ENCODE measurements at regions not wholly inside any gene's neighbourhood (a gene's known extent, or its start where the extent isn't known, plus 50 kb on each side); places are given as distances from the start of the nearest gene placed in this dataset.

DNA sequence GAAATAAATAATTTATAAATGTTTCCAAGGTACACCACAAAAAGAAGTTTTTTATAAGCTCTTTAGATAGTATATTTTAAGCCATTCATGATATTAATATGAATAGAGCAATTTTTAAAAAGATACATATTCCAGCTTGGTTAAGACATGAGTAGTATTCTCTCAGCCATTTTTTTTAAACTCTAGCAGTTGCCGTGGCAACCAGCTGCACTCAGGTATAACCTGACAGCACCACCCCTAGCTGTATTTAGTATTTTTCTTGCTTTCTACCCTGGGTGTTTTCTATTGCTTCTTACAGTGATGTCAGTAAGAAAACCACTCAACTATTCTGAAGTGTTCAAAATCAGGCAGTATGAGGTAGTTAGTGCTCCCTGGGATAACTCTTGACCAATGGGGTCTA is 496.3 kb upstream of the CNTN3 start:
- H3K9me3 ChIP-seq (ENCODE audit: control insufficient read depth in 5 of 5, low read length in 5 of 5), result no peaks in the 10 kb centered on the region
- H3K4me1 ChIP-seq (ENCODE audit: control insufficient read depth in 5 of 5, insufficient read depth in 5 of 5, low read length in 5 of 5), result no peaks in the 10 kb centered on the region
- H3K4me3 ChIP-seq (ENCODE audit: low read depth in 1 of 5, low read length in 5 of 5), result no peak overlapping the region
- no peaks in the 10 kb centered on the region for H3K27me3 ChIP-seq (ENCODE audit: control insufficient read depth in 5 of 5, insufficient read depth in 4 of 5, low read length in 5 of 5)
- no peaks in the 10 kb centered on the region for H3K36me3 ChIP-seq (ENCODE audit: control insufficient read depth in 5 of 5, insufficient read depth in 5 of 5, low read length in 5 of 5)
- no peak overlapping the region for H3K9ac ChIP-seq (ENCODE audit: low read length in 5 of 5)
- H3K27ac ChIP-seq (ENCODE audit: low read depth, low read length), result no peak overlapping the region

DNA sequence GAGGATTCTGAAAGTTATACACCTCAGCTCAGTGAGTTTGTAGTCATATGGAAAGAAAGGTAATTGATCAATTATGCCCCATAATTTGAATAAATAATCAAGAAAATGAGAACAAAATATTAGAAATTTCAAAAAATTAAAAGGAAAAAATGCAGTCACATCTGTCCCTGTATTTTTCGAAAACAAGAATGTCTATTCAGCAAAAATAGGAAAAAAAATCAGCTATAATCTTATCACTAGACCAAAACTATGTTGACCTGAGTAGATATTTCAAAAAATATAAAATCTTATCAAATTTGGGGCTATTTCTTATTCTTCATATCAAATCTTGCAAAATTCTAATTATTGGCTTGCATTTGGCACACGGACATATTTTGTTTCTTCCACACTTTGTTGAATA is 501.2 kb upstream of the CNTN3 start:
- H3K4me3 ChIP-seq (ENCODE audit: low read depth in 1 of 5, low read length in 5 of 5), result no peak overlapping the region
- no peaks in the 10 kb centered on the region for H3K36me3 ChIP-seq (ENCODE audit: control insufficient read depth in 5 of 5, insufficient read depth in 5 of 5, low read length in 5 of 5)
- H3K9ac ChIP-seq (ENCODE audit: low read length in 5 of 5), result no peak overlapping the region
- peaks cover 0 to 6% (median 0%) of the 10 kb centered on the region in 5 donors for H3K9me3 ChIP-seq (ENCODE audit: control insufficient read depth in 5 of 5, low read length in 5 of 5)
- H3K27ac ChIP-seq (ENCODE audit: low read depth, low read length), result no peak overlapping the region
- no peaks in the 10 kb centered on the region for H3K4me1 ChIP-seq (ENCODE audit: control insufficient read depth in 5 of 5, insufficient read depth in 5 of 5, low read length in 5 of 5)
- no peaks in the 10 kb centered on the region for H3K27me3 ChIP-seq (ENCODE audit: control insufficient read depth in 5 of 5, insufficient read depth in 4 of 5, low read length in 5 of 5)

GRCh38 chr3:75118779-75119178 is 504.3 kb upstream of the CNTN3 start:
- no peaks in the 10 kb centered on the region for H3K36me3 ChIP-seq (ENCODE audit: control insufficient read depth in 5 of 5, insufficient read depth in 5 of 5, low read length in 5 of 5)

DNA sequence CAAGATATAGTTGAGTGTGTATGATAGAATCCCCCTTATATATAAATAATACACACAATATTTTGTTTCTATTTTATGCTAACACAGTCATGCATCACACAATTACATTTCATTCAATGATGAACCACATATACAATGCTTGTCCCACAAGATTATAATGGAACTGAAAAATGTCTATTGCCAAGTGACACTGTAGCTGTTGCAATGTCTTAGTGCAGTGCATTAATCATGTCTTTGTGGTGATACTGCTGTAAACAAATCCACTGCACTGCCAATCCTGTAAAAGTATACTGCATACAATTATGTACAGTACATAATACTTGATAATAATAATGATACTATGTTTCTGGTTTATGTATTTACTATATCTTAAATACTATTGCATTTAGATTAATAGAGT is 512.1 kb upstream of the CNTN3 start:
- no peaks in the 10 kb centered on the region for H3K36me3 ChIP-seq (ENCODE audit: control insufficient read depth in 5 of 5, insufficient read depth in 5 of 5, low read length in 5 of 5)

More at GRCh38 chr3:75118779-75119178, 504.3 kb upstream of the CNTN3 start:
- peaks cover 0 to 6% (median 0%) of the 10 kb centered on the region in 5 donors for H3K9me3 ChIP-seq (ENCODE audit: control insufficient read depth in 5 of 5, low read length in 5 of 5)
- H3K27ac ChIP-seq (ENCODE audit: low read depth, low read length), result no peak overlapping the region
- no peaks in the 10 kb centered on the region for H3K27me3 ChIP-seq (ENCODE audit: control insufficient read depth in 5 of 5, insufficient read depth in 4 of 5, low read length in 5 of 5)
- no peaks in the 10 kb centered on the region for H3K4me1 ChIP-seq (ENCODE audit: control insufficient read depth in 5 of 5, insufficient read depth in 5 of 5, low read length in 5 of 5)
- no peak overlapping the region for H3K9ac ChIP-seq (ENCODE audit: low read length in 5 of 5)
- H3K4me3 ChIP-seq (ENCODE audit: low read depth in 1 of 5, low read length in 5 of 5), result no peak overlapping the region

GRCh38 chr3:75129101-75129500 is 514.6 kb upstream of the CNTN3 start:
- H3K4me1 ChIP-seq (ENCODE audit: control insufficient read depth in 5 of 5, insufficient read depth in 5 of 5, low read length in 5 of 5), result no peaks in the 10 kb centered on the region
- H3K27me3 ChIP-seq (ENCODE audit: control insufficient read depth in 5 of 5, insufficient read depth in 4 of 5, low read length in 5 of 5), result no peaks in the 10 kb centered on the region
- H3K27ac ChIP-seq (ENCODE audit: low read depth, low read length), result no peak overlapping the region
- no peak overlapping the region for H3K9ac ChIP-seq (ENCODE audit: low read length in 5 of 5)
- no peaks in the 10 kb centered on the region for H3K36me3 ChIP-seq (ENCODE audit: control insufficient read depth in 5 of 5, insufficient read depth in 5 of 5, low read length in 5 of 5)
- H3K9me3 ChIP-seq (ENCODE audit: control insufficient read depth in 5 of 5, low read length in 5 of 5), result no peaks in the 10 kb centered on the region
- H3K4me3 ChIP-seq (ENCODE audit: low read depth in 1 of 5, low read length in 5 of 5), result no peak overlapping the region

More for the DNA sequence above, 512.1 kb upstream of the CNTN3 start:
- Histone ChIP-seq H3K4me1 (ENCODE audit: control insufficient read depth in 5 of 5, insufficient read depth in 5 of 5, low read length in 5 of 5) (no peaks in the 10 kb centered on the region), H3K4me3 (ENCODE audit: low read depth in 1 of 5, low read length in 5 of 5) (no peak overlapping the region), H3K27ac (ENCODE audit: low read depth, low read length) (no peak overlapping the region), H3K27me3 (ENCODE audit: control insufficient read depth in 5 of 5, insufficient read depth in 4 of 5, low read length in 5 of 5) (no peaks in the 10 kb centered on the region), H3K9me3 (ENCODE audit: control insufficient read depth in 5 of 5, low read length in 5 of 5) (no peaks in the 10 kb centered on the region), H3K9ac (ENCODE audit: low read length in 5 of 5) (no peak overlapping the region)

DNA sequence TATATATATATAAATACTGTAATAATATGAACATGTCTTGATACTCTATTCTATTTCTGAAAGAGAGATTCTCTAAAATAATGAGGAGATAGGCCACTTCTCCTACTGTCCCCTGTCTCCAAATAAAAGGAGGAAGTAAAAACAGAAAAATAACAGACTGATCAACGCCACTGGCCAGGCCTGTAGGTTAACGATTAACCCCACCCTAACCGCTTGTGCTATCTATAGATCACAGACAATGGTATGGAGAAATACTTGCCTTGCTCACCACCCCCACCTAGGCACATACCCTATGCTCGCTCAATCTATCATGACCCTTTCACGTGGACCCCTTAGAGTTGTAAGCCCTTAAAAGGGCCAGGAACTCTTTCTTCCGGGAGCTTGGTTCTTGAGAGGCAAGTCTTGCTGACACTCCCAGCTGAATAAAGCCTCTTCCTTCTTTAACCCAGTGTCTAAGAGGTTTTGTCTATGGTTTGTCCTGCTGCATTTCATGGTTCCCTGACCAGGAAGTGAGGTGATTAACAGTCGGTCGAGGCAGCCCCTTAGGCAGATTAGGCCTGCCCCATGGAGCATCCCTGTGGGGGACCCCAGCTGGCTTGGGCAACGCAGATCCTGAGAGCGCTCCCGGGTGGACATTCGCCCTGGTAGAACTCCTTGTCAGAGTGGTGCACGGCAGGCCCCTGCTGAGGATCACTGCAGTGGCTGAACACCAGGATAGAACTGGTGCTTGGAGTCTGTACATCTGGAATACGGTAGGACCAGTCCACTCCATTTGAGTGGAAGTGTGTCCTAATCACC is 521.8 kb upstream of the CNTN3 start:
- Histone ChIP-seq H3K9me3 (ENCODE audit: control insufficient read depth in 5 of 5, low read length in 5 of 5) (peaks cover 0 to 2% (median 0%) of the 10 kb centered on the region in 5 donors), H3K9ac (ENCODE audit: low read length in 5 of 5) (no peak overlapping the region), H3K4me1 (ENCODE audit: control insufficient read depth in 5 of 5, insufficient read depth in 5 of 5, low read length in 5 of 5) (no peaks in the 10 kb centered on the region), H3K36me3 (ENCODE audit: control insufficient read depth in 5 of 5, insufficient read depth in 5 of 5, low read length in 5 of 5) (no peaks in the 10 kb centered on the region), H3K4me3 (ENCODE audit: low read depth in 1 of 5, low read length in 5 of 5) (no peak overlapping the region), H3K27ac (ENCODE audit: low read depth, low read length) (no peak overlapping the region), H3K27me3 (ENCODE audit: control insufficient read depth in 5 of 5, insufficient read depth in 4 of 5, low read length in 5 of 5) (no peaks in the 10 kb centered on the region)

GRCh38 chr3:75138345-75138744 is 523.9 kb upstream of the CNTN3 start:
- Histone ChIP-seq H3K4me1 (ENCODE audit: control insufficient read depth in 5 of 5, insufficient read depth in 5 of 5, low read length in 5 of 5) (no peaks in the 10 kb centered on the region), H3K4me3 (ENCODE audit: low read depth in 1 of 5, low read length in 5 of 5) (no peak overlapping the region), H3K27me3 (ENCODE audit: control insufficient read depth in 5 of 5, insufficient read depth in 4 of 5, low read length in 5 of 5) (no peaks in the 10 kb centered on the region), H3K27ac (ENCODE audit: low read depth, low read length) (no peak overlapping the region), H3K9ac (ENCODE audit: low read length in 5 of 5) (no peak overlapping the region), H3K9me3 (ENCODE audit: control insufficient read depth in 5 of 5, low read length in 5 of 5) (peaks cover 0 to 2% (median 0%) of the 10 kb centered on the region in 5 donors), H3K36me3 (ENCODE audit: control insufficient read depth in 5 of 5, insufficient read depth in 5 of 5, low read length in 5 of 5) (no peaks in the 10 kb centered on the region)

DNA sequence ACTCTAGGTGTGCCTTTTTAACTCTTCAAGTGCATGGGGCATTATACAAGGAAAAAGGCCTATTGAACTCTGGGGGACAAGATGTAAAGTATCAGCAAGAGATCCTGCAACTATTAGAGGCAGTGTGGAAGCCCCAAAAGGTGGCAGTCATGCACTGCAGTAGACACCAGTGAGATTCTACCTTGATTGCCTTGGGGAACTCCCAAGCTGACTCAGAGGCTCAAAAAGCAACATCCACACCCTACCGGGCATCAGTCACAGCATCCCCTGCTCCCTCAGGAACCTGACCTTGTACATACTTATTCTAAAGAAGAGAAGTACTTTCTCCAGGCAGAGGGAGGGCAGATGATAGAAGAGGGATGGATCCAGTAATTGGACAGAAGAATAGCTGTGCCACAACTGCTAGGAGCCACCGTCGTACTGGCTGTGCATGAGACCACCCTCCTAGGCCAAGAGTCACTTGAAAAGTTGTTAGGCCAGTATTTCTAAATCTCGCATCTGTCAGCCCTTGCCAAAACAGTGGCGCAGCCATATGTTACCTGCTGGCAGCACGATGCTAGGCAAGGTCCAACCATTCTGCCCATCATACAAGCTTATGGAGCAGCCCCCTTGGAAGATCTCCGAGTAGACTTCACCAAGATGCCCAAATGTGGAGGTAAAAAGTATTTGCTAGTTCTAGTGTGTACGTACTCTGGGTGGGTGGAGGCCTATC is 523.1 kb upstream of the FRG2C start:
- H3K9me3 ChIP-seq (ENCODE audit: control insufficient read depth in 5 of 5, low read length in 5 of 5), result peaks cover 0 to 2% (median 0%) of the 10 kb centered on the region in 5 donors

GRCh38 chr3:75144406-75144805 is 519.7 kb upstream of the FRG2C start:
- Histone ChIP-seq H3K9me3 (ENCODE audit: control insufficient read depth in 5 of 5, low read length in 5 of 5) (peaks cover 0 to 2% (median 0%) of the 10 kb centered on the region in 5 donors), H3K9ac (ENCODE audit: low read length in 5 of 5) (no peak overlapping the region), H3K27me3 (ENCODE audit: control insufficient read depth in 5 of 5, insufficient read depth in 4 of 5, low read length in 5 of 5) (no peaks in the 10 kb centered on the region), H3K4me1 (ENCODE audit: control insufficient read depth in 5 of 5, insufficient read depth in 5 of 5, low read length in 5 of 5) (no peaks in the 10 kb centered on the region), H3K4me3 (ENCODE audit: low read depth in 1 of 5, low read length in 5 of 5) (no peak overlapping the region), H3K27ac (ENCODE audit: low read depth, low read length) (no peak overlapping the region), H3K36me3 (ENCODE audit: control insufficient read depth in 5 of 5, insufficient read depth in 5 of 5, low read length in 5 of 5) (no peaks in the 10 kb centered on the region)

More for the DNA sequence above, 523.1 kb upstream of the FRG2C start:
- no peaks in the 10 kb centered on the region for H3K27me3 ChIP-seq (ENCODE audit: control insufficient read depth in 5 of 5, insufficient read depth in 4 of 5, low read length in 5 of 5)
- H3K9ac ChIP-seq (ENCODE audit: low read length in 5 of 5), result no peak overlapping the region
- H3K4me1 ChIP-seq (ENCODE audit: control insufficient read depth in 5 of 5, insufficient read depth in 5 of 5, low read length in 5 of 5), result no peaks in the 10 kb centered on the region
- H3K36me3 ChIP-seq (ENCODE audit: control insufficient read depth in 5 of 5, insufficient read depth in 5 of 5, low read length in 5 of 5), result no peaks in the 10 kb centered on the region
- H3K4me3 ChIP-seq (ENCODE audit: low read depth in 1 of 5, low read length in 5 of 5), result no peak overlapping the region
- H3K27ac ChIP-seq (ENCODE audit: low read depth, low read length), result no peak overlapping the region

GRCh38 chr3:75171630-75172230 is 492.4 kb upstream of the FRG2C start:
- peaks cover 0 to 3% (median 0%) of the 10 kb centered on the region in 5 donors for H3K4me1 ChIP-seq (ENCODE audit: control insufficient read depth in 5 of 5, insufficient read depth in 5 of 5, low read length in 5 of 5)
- H3K4me3 ChIP-seq (ENCODE audit: low read depth in 1 of 5, low read length in 5 of 5), result no peak overlapping the region
- no peak overlapping the region for H3K9ac ChIP-seq (ENCODE audit: low read length in 5 of 5)
- no peaks in the 10 kb centered on the region for H3K36me3 ChIP-seq (ENCODE audit: control insufficient read depth in 5 of 5, insufficient read depth in 5 of 5, low read length in 5 of 5)
- H3K9me3 ChIP-seq (ENCODE audit: control insufficient read depth in 5 of 5, low read length in 5 of 5), result no peaks in the 10 kb centered on the region
- no peak overlapping the region for H3K27ac ChIP-seq (ENCODE audit: low read depth, low read length)
- peaks cover 0 to 4% (median 0%) of the 10 kb centered on the region in 5 donors for H3K27me3 ChIP-seq (ENCODE audit: control insufficient read depth in 5 of 5, insufficient read depth in 4 of 5, low read length in 5 of 5)
